K562 (cell line): ENCODE measurements at regions not wholly inside any gene's neighbourhood (a gene's known extent, or its start where the extent isn't known, plus 50 kb on each side); places are given as distances from the start of the nearest gene placed in this dataset.

ENCODE experiments used
- KLF13 ChIP-seq: fragments of 450-650 bp; IDR thresholded peaks from 2 replicates; pipeline ENCODE4 v1.6.1; 2016; ENCODE audit warnings: missing genetic modification characterization, low read depth, mild to moderate bottlenecking, missing compliant biosample characterization, moderate library complexity, borderline replicate concordance
- LARP7 ChIP-seq: fragments of 450-650 bp; IDR thresholded peaks from 2 replicates; pipeline ENCODE4 v1.6.1; 2016
- PRMT5 ChIP-seq: sonication (generic); formaldehyde crosslinking; IDR thresholded peaks from 2 replicates; pipeline ENCODE4 v1.5.0; 2020; ENCODE audit warnings: missing genetic modification reagents
- STAG1 ChIP-seq: sonication (generic); formaldehyde crosslinking; IDR thresholded peaks from 2 replicates; pipeline ENCODE4 v1.5.0; 2020; ENCODE audit warnings: missing genetic modification reagents, borderline replicate concordance
- ZNF778 ChIP-seq: fragments of 450-650 bp; formaldehyde crosslinking; IDR thresholded peaks from 2 replicates; pipeline ENCODE4 v1.4.0; 2020; ENCODE audit warnings: mild to moderate bottlenecking, moderate library complexity
- TF ChIP-seq, protein P1 (sequence below): fragments of 450-650 bp; IDR thresholded peaks from 2 replicates; pipeline ENCODE4 v1.6.1; 2016; ENCODE audit warnings: low read depth
- TF ChIP-seq, protein P2 (sequence below): fragments of 450-650 bp; IDR thresholded peaks from 2 replicates; pipeline ENCODE4 v1.6.1; 2016; ENCODE audit warnings: mild to moderate bottlenecking, moderate library complexity

DNA sequence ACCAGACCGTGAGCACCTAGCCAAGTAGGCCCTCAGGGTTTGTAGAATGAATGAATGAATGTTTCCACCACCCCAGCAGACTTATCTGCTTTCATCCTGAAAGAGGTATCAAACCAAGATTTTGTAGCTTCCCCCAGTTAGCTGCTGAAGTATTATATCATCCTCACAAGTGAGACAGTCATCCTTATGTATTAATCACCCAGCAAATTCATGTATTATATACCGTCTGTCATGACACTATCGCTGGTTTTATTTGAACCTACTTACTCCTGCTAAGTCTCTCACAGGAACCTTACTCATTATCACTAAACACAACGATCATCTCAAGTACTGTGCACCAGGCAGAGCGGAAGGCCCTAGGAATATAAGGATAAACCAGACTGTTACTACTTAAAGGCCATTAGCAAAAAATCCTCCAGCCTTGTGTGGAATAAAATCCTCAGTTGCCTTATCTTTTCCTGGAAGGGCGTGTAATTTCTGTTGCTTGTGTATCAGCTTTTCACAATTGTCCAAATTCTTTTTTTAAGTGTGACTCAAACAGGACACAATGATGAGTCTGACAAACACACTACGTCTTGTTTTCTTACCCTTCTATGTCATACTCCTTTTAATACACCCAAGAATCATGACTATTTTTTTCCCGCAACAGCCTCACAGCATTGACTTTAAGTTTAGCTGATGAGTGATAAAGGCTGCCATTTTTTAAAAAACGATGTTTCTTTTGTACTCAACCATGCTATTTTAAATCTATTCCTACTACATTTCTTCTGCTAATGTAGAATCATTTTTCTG is 176.1 kb upstream of the KLF14 start (continued):
- TF ChIP-seq, protein P1, sequence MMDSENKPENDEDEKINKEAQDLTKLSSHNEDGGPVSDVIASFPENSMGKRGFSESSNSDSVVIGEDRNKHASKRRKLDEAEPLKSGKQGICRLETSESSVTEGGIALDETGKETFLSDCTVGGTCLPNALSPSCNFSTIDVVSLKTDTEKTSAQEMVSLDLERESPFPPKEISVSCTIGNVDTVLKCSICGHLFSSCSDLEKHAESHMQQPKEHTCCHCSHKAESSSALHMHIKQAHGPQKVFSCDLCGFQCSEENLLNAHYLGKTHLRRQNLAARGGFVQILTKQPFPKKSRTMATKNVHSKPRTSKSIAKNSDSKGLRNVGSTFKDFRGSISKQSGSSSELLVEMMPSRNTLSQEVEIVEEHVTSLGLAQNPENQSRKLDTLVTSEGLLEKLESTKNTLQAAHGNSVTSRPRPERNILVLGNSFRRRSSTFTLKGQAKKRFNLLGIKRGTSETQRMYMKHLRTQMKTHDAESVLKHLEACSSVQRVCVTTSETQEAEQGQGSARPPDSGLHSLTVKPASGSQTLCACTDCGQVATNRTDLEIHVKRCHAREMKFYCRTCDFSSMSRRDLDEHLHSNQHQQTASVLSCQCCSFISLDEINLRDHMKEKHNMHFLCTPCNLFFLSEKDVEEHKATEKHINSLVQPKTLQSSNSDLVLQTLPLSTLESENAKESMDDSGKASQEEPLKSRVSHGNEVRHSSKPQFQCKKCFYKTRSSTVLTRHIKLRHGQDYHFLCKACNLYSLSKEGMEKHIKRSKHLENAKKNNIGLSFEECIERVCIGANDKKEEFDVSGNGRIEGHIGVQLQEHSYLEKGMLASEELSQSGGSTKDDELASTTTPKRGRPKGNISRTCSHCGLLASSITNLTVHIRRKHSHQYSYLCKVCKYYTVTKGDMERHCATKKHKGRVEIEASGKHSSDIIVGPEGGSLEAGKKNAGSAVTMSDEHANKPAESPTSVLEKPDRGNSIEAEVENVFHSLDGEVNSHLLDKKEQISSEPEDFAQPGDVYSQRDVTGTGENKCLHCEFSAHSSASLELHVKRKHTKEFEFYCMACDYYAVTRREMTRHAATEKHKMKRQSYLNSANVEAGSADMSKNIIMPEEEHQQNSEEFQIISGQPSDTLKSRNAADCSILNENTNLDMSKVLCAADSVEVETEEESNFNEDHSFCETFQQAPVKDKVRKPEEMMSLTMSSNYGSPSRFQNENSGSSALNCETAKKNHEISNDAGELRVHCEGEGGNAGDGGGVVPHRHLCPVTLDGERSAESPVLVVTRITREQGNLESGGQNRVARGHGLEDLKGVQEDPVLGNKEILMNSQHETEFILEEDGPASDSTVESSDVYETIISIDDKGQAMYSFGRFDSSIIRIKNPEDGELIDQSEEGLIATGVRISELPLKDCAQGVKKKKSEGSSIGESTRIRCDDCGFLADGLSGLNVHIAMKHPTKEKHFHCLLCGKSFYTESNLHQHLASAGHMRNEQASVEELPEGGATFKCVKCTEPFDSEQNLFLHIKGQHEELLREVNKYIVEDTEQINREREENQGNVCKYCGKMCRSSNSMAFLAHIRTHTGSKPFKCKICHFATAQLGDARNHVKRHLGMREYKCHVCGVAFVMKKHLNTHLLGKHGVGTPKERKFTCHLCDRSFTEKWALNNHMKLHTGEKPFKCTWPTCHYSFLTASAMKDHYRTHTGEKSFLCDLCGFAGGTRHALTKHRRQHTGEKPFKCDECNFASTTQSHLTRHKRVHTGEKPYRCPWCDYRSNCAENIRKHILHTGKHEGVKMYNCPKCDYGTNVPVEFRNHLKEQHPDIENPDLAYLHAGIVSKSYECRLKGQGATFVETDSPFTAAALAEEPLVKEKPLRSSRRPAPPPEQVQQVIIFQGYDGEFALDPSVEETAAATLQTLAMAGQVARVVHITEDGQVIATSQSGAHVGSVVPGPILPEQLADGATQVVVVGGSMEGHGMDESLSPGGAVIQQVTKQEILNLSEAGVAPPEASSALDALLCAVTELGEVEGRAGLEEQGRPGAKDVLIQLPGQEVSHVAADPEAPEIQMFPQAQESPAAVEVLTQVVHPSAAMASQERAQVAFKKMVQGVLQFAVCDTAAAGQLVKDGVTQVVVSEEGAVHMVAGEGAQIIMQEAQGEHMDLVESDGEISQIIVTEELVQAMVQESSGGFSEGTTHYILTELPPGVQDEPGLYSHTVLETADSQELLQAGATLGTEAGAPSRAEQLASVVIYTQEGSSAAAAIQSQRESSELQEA = no peak
- TF ChIP-seq ZNF778 (CRISPR knock-in tag) (no peak), LARP7 (no peak), PRMT5 (no peak), STAG1 (no peak), KLF13 (tag) (no peak)
- TF ChIP-seq, protein P2, sequence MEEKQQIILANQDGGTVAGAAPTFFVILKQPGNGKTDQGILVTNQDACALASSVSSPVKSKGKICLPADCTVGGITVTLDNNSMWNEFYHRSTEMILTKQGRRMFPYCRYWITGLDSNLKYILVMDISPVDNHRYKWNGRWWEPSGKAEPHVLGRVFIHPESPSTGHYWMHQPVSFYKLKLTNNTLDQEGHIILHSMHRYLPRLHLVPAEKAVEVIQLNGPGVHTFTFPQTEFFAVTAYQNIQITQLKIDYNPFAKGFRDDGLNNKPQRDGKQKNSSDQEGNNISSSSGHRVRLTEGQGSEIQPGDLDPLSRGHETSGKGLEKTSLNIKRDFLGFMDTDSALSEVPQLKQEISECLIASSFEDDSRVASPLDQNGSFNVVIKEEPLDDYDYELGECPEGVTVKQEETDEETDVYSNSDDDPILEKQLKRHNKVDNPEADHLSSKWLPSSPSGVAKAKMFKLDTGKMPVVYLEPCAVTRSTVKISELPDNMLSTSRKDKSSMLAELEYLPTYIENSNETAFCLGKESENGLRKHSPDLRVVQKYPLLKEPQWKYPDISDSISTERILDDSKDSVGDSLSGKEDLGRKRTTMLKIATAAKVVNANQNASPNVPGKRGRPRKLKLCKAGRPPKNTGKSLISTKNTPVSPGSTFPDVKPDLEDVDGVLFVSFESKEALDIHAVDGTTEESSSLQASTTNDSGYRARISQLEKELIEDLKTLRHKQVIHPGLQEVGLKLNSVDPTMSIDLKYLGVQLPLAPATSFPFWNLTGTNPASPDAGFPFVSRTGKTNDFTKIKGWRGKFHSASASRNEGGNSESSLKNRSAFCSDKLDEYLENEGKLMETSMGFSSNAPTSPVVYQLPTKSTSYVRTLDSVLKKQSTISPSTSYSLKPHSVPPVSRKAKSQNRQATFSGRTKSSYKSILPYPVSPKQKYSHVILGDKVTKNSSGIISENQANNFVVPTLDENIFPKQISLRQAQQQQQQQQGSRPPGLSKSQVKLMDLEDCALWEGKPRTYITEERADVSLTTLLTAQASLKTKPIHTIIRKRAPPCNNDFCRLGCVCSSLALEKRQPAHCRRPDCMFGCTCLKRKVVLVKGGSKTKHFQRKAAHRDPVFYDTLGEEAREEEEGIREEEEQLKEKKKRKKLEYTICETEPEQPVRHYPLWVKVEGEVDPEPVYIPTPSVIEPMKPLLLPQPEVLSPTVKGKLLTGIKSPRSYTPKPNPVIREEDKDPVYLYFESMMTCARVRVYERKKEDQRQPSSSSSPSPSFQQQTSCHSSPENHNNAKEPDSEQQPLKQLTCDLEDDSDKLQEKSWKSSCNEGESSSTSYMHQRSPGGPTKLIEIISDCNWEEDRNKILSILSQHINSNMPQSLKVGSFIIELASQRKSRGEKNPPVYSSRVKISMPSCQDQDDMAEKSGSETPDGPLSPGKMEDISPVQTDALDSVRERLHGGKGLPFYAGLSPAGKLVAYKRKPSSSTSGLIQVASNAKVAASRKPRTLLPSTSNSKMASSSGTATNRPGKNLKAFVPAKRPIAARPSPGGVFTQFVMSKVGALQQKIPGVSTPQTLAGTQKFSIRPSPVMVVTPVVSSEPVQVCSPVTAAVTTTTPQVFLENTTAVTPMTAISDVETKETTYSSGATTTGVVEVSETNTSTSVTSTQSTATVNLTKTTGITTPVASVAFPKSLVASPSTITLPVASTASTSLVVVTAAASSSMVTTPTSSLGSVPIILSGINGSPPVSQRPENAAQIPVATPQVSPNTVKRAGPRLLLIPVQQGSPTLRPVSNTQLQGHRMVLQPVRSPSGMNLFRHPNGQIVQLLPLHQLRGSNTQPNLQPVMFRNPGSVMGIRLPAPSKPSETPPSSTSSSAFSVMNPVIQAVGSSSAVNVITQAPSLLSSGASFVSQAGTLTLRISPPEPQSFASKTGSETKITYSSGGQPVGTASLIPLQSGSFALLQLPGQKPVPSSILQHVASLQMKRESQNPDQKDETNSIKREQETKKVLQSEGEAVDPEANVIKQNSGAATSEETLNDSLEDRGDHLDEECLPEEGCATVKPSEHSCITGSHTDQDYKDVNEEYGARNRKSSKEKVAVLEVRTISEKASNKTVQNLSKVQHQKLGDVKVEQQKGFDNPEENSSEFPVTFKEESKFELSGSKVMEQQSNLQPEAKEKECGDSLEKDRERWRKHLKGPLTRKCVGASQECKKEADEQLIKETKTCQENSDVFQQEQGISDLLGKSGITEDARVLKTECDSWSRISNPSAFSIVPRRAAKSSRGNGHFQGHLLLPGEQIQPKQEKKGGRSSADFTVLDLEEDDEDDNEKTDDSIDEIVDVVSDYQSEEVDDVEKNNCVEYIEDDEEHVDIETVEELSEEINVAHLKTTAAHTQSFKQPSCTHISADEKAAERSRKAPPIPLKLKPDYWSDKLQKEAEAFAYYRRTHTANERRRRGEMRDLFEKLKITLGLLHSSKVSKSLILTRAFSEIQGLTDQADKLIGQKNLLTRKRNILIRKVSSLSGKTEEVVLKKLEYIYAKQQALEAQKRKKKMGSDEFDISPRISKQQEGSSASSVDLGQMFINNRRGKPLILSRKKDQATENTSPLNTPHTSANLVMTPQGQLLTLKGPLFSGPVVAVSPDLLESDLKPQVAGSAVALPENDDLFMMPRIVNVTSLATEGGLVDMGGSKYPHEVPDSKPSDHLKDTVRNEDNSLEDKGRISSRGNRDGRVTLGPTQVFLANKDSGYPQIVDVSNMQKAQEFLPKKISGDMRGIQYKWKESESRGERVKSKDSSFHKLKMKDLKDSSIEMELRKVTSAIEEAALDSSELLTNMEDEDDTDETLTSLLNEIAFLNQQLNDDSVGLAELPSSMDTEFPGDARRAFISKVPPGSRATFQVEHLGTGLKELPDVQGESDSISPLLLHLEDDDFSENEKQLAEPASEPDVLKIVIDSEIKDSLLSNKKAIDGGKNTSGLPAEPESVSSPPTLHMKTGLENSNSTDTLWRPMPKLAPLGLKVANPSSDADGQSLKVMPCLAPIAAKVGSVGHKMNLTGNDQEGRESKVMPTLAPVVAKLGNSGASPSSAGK = no peak
